CD4-positive, alpha-beta T cell treated with Interleukin-12 subunit alpha and Interleukin-12 subunit beta, for 1 hour (primary cell): ENCODE measurements at regions not wholly inside any gene's neighbourhood (a gene's known extent, or its start where the extent isn't known, plus 50 kb on each side); places are given as distances from the start of the nearest gene placed in this dataset.

Source experiments
- DNase-seq: peaks from one replicate; pipeline ENCODE4 v3.0.0-alpha.2; 2020

GRCh38 chr2:6369266-6369665 is 496.4 kb downstream of the CMPK2 start:
- no peak for DNase-seq

GRCh38 chr2:6370753-6371551 is 494.8 kb downstream of the CMPK2 start:
- DNase-seq, result no peak

- DNase-seq, result no peak
Observed at GRCh38 chr2:6372317-6372901, 493.3 kb downstream of the CMPK2 start.

GRCh38 chr2:6381326-6381725 is 484.4 kb downstream of the CMPK2 start:
- no peak for DNase-seq

- no peak for DNase-seq
Observed at GRCh38 chr2:6384341-6384740, 481.4 kb downstream of the CMPK2 start.

GRCh38 chr2:6392354-6392753 is 473.4 kb downstream of the CMPK2 start:
- DNase-seq, result no peak

- no peak for DNase-seq
Observed at GRCh38 chr2:6392966-6393365, 472.7 kb downstream of the CMPK2 start.

- no peak for DNase-seq
Observed at GRCh38 chr2:6393819-6394218, 471.9 kb downstream of the CMPK2 start.

GRCh38 chr2:6394276-6394675 is 471.4 kb downstream of the CMPK2 start:
- DNase-seq, result no peak

- DNase-seq, result no peak
Observed at GRCh38 chr2:6398421-6398820, 467.3 kb downstream of the CMPK2 start.

- DNase-seq, result no peak
Observed at GRCh38 chr2:6401301-6401700, 464.4 kb downstream of the CMPK2 start.

- DNase-seq, result no peak
Observed at GRCh38 chr2:6408057-6408456, 457.6 kb downstream of the CMPK2 start.

GRCh38 chr2:6410313-6410712 is 455.4 kb downstream of the CMPK2 start:
- DNase-seq, result no peak

- no peak for DNase-seq
Observed at GRCh38 chr2:6412533-6413091, 453.1 kb downstream of the CMPK2 start.

GRCh38 chr2:6417050-6417449 is 448.7 kb downstream of the CMPK2 start:
- no peak for DNase-seq

GRCh38 chr2:6418291-6418690 is 447.4 kb downstream of the CMPK2 start:
- no peak for DNase-seq

- DNase-seq, result no peak
Observed at GRCh38 chr2:6421138-6421730, 444.5 kb downstream of the CMPK2 start.

- no peak for DNase-seq
Observed at GRCh38 chr2:6421888-6422287, 443.8 kb downstream of the CMPK2 start.

- DNase-seq, result no peak
Observed at GRCh38 chr2:6423157-6423556, 442.6 kb downstream of the CMPK2 start.

- no peak for DNase-seq
Observed at GRCh38 chr2:6423944-6424343, 441.8 kb downstream of the CMPK2 start.

- no peak for DNase-seq
Observed at GRCh38 chr2:6425032-6425431, 440.7 kb downstream of the CMPK2 start.

- no peak for DNase-seq
Observed at GRCh38 chr2:6429210-6429986, 436.3 kb downstream of the CMPK2 start.

GRCh38 chr2:6434438-6434837 is 431.3 kb downstream of the CMPK2 start:
- no peak for DNase-seq
